Gastroesophageal sphincter (tissue), 3 donors: ENCODE measurements at regions not wholly inside any gene's neighbourhood (a gene's known extent, or its start where the extent isn't known, plus 50 kb on each side); places are given as distances from the start of the nearest gene placed in this dataset.
"Not testable (repeated sequence)": the region's sequence is repeated elsewhere in the genome, so short reads cannot be mapped to it uniquely, and the experiment has no call there.

Source experiments
- EP300 ChIP-seq: sonication (generic); formaldehyde crosslinking; IDR thresholded peaks from one replicate; pipeline ENCODE4 v1.6.1; 2017; ENCODE audit warnings: antibody characterized with exemption, mild to moderate bottlenecking
- TF ChIP-seq, protein P1 (sequence below), 4 experiments: fragments of 200-600 bp in 2 of 4; fragments of 450-650 bp in 2 of 4; sonication (generic) in 1 of 4; IDR thresholded peaks; one replicate each; pipeline ENCODE4 v1.5.1; 2017 to 2019; ENCODE audit warnings: antibody characterized with exemption in 4 of 4, mild to moderate bottlenecking in 2 of 4, moderate library complexity in 2 of 4

DNA sequence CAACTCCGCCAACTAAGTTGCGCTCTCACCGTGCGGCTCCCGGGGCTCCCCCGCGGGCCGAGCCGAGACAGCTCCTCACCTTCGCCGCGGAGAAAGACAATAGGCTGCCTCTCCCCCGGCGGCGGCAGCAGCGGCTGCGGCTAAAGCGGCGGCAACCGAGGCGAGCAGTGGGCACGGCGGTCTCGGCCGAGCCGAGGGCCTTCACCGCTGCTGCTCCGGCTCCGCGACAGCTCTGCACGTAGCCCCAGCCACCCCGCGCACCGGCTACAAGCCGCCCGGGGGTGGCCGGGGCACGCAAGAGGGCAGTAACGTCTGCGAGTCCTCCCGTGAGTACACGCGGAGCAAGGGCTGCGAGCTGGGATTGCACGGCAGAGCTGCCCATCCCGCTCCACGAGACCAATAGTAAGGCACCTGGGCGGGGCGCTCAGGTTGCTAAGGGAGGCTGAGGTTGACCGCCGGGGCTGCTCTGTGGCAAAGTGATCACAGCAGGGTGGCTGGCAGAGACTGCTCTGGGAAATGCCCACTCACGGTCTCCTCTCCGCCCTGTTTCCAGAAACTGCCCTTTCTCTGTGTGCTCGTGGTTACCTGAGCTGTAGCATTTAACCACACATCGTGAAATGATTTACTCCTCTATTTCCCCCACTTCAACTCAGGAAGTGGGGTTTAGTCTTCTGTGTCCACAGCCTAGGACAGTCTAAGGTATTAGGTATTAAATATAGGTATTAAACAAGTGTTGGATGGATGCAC, 145.8 kb upstream of the AKAP13 start:
- TF ChIP-seq, protein P1, sequence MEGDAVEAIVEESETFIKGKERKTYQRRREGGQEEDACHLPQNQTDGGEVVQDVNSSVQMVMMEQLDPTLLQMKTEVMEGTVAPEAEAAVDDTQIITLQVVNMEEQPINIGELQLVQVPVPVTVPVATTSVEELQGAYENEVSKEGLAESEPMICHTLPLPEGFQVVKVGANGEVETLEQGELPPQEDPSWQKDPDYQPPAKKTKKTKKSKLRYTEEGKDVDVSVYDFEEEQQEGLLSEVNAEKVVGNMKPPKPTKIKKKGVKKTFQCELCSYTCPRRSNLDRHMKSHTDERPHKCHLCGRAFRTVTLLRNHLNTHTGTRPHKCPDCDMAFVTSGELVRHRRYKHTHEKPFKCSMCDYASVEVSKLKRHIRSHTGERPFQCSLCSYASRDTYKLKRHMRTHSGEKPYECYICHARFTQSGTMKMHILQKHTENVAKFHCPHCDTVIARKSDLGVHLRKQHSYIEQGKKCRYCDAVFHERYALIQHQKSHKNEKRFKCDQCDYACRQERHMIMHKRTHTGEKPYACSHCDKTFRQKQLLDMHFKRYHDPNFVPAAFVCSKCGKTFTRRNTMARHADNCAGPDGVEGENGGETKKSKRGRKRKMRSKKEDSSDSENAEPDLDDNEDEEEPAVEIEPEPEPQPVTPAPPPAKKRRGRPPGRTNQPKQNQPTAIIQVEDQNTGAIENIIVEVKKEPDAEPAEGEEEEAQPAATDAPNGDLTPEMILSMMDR (IDR thresholded peaks at IDR 0.05): not testable (repeated sequence)
- not testable (repeated sequence) for TF ChIP-seq EP300
